K562 (cell line): ENCODE measurements at regions not wholly inside any gene's neighbourhood (a gene's known extent, or its start where the extent isn't known, plus 50 kb on each side); places are given as distances from the start of the nearest gene placed in this dataset.

Experiments used
- ARID3B ChIP-seq: fragments of 250-450 bp; sonication (Bioruptor Pico); IDR thresholded peaks from 2 replicates; pipeline ENCODE4 v1.4.0; 2020; ENCODE audit warnings: borderline replicate concordance
- CUX1 ChIP-seq: fragments of 200-800 bp; sonication (Bioruptor generic); IDR thresholded peaks from 2 replicates; pipeline ENCODE4 v1.6.1; 2016; ENCODE audit warnings: missing genetic modification characterization, missing compliant biosample characterization
- DDX20 ChIP-seq: fragments of 450-650 bp; IDR thresholded peaks from 2 replicates; pipeline ENCODE4 v1.6.1; 2016; ENCODE audit warnings: missing genetic modification characterization, low read depth, mild to moderate bottlenecking, missing compliant biosample characterization, moderate library complexity
- ELF2 ChIP-seq: fragments of 250-450 bp; sonication (Bioruptor Pico); IDR thresholded peaks from 2 replicates; pipeline ENCODE4 v1.5.0; 2021; ENCODE audit warnings: mild to moderate bottlenecking
- EP400 ChIP-seq: fragments of 450-650 bp; IDR thresholded peaks from 2 replicates; pipeline ENCODE4 v1.6.1; 2017; ENCODE audit warnings: antibody characterized with exemption, mild to moderate bottlenecking, moderate library complexity
- FOXJ3 ChIP-seq: sonication (generic); formaldehyde crosslinking; IDR thresholded peaks from 2 replicates; pipeline ENCODE4 v1.4.0; 2020; ENCODE audit warnings: mild to moderate bottlenecking, missing genetic modification reagents
- GATAD2B ChIP-seq: fragments of 450-650 bp; IDR thresholded peaks from 2 replicates; pipeline ENCODE4 v1.6.1; 2017; ENCODE audit warnings: mild to moderate bottlenecking, borderline replicate concordance
- GTF3C2 ChIP-seq: IDR thresholded peaks from 3 replicates; pipeline ENCODE4 v1.6.1; 2011; ENCODE audit warnings: borderline replicate concordance, mild to moderate bottlenecking, moderate library complexity; ENCODE audit not compliant: insufficient read length; ENCODE audit errors: extremely low read depth
- HLTF ChIP-seq: fragments of 450-650 bp; IDR thresholded peaks from 2 replicates; pipeline ENCODE4 v1.6.1; 2016
- MAFK ChIP-seq: IDR thresholded peaks from 2 replicates; pipeline ENCODE4 v1.6.1; 2011; ENCODE audit warnings: low read length, improper control_type of control experiment
- NR2C2 ChIP-seq, 2 experiments: fragments of 200-800 bp in 1 of 2; sonication (Bioruptor generic) in 1 of 2; sonication (generic) in 1 of 2; formaldehyde crosslinking in 1 of 2; IDR thresholded peaks; 2 replicates each; pipeline versions ENCODE4 v1.6.1 to v1.8.0; 2016 to 2022; ENCODE audit warnings: mild to moderate bottlenecking in 1 of 2, missing compliant biosample characterization in 1 of 2, missing genetic modification characterization in 1 of 2, missing genetic modification reagents in 1 of 2
- RUNX1 ChIP-seq: sonication (generic); IDR thresholded peaks from 2 replicates; pipeline ENCODE4 v1.6.1; 2016; ENCODE audit warnings: antibody characterized with exemption, low read depth
- SIN3B ChIP-seq: fragments of 450-650 bp; IDR thresholded peaks from 2 replicates; pipeline ENCODE4 v1.6.1; 2017; ENCODE audit warnings: low read depth, mild to moderate bottlenecking, moderate library complexity
- SLC30A9 ChIP-seq: fragments of 250-450 bp; sonication (Bioruptor Pico); IDR thresholded peaks from 2 replicates; pipeline ENCODE4 v1.8.0; 2022; ENCODE audit warnings: mild to moderate bottlenecking, moderate library complexity
- XRCC3 ChIP-seq: fragments of 450-650 bp; IDR thresholded peaks from 2 replicates; pipeline ENCODE4 v1.6.1; 2017; ENCODE audit warnings: mild to moderate bottlenecking, moderate library complexity
- XRCC5 ChIP-seq: fragments of 200-400 bp; formaldehyde crosslinking; IDR thresholded peaks from 2 replicates; pipeline ENCODE4 v1.6.1; 2017; ENCODE audit warnings: low read depth, mild to moderate bottlenecking, low read length
- ZNF143 ChIP-seq: sonication (generic); formaldehyde crosslinking; IDR thresholded peaks from 2 replicates; pipeline ENCODE4 v1.9.0; 2022; ENCODE audit warnings: mild to moderate bottlenecking, missing genetic modification reagents
- ZNF830 ChIP-seq: fragments of 250-450 bp; sonication (Bioruptor Pico); IDR thresholded peaks from 2 replicates; pipeline ENCODE4 v1.5.0; 2021; ENCODE audit warnings: mild to moderate bottlenecking
- ZSCAN32 ChIP-seq: fragments of 450-650 bp; formaldehyde crosslinking; IDR thresholded peaks from 2 replicates; pipeline ENCODE4 v1.4.0; 2020; ENCODE audit warnings: mild to moderate bottlenecking, moderate library complexity
- TF ChIP-seq, protein P1 (sequence below): sonication (generic); formaldehyde crosslinking; IDR thresholded peaks from 2 replicates; pipeline ENCODE4 v1.8.0; 2022; ENCODE audit warnings: missing genetic modification reagents, mild to moderate bottlenecking, moderate library complexity, borderline replicate concordance

- TF ChIP-seq ARID3B (CRISPR knock-in tag) (no peak), DDX20 (tag) (no peak), XRCC3 (no peak), CUX1 (CRISPR knock-in tag) (no peak), XRCC5 (no peak), ZNF830 (CRISPR knock-in tag) (no peak), NR2C2 (CRISPR knock-in tag; IDR thresholded peaks at IDR 0.05) (no peak), NR2C2 (tag; IDR thresholded peaks at IDR 0.05) (no peak), ELF2 (no peak), ZNF143 (CRISPR knock-in tag) (no peak), SIN3B (no peak), SLC30A9 (no peak), FOXJ3 (CRISPR knock-in tag) (no peak), RUNX1 (no peak), EP400 (peak; percentile 49), GATAD2B (0 out of 2 replicates have a peak, but pooled peaks have one; percentile 34), ZSCAN32 (CRISPR knock-in tag) (no peak), MAFK (no peak), GTF3C2 (no peak), HLTF (no peak)
- TF ChIP-seq, protein P1, sequence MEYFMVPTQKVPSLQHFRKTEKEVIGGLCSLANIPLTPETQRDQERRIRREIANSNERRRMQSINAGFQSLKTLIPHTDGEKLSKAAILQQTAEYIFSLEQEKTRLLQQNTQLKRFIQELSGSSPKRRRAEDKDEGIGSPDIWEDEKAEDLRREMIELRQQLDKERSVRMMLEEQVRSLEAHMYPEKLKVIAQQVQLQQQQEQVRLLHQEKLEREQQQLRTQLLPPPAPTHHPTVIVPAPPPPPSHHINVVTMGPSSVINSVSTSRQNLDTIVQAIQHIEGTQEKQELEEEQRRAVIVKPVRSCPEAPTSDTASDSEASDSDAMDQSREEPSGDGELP (CRISPR knock-in tag) = no peak
Measured at GRCh38 chr13:50613356-50613831, 230.1 kb downstream of the DLEU7 start (continued).
